Rectal smooth muscle tissue (tissue), 1 donor: ENCODE measurements at regions not wholly inside any gene's neighbourhood (a gene's known extent, or its start where the extent isn't known, plus 50 kb on each side); places are given as distances from the start of the nearest gene placed in this dataset.

ENCODE experiments used
- H3K27ac ChIP-seq: one replicate; pipeline ENCODE4 v1.7.0; 2013; ENCODE audit warnings: low read depth, low read length, inconsistent platforms
- H3K27me3 ChIP-seq: one replicate; pipeline ENCODE4 v1.7.0; 2013; ENCODE audit warnings: low read length; ENCODE audit not compliant: control insufficient read depth, insufficient read depth
- H3K36me3 ChIP-seq: one replicate; pipeline ENCODE4 v1.7.0; 2013; ENCODE audit warnings: low read length; ENCODE audit not compliant: control insufficient read depth, insufficient read depth
- H3K4me1 ChIP-seq: one replicate; pipeline ENCODE4 v1.7.0; 2013; ENCODE audit warnings: low read length; ENCODE audit not compliant: control insufficient read depth, insufficient read depth
- H3K4me3 ChIP-seq: one replicate; pipeline ENCODE4 v1.7.0; 2013; ENCODE audit warnings: low read length
- H3K9ac ChIP-seq: one replicate; pipeline ENCODE4 v1.7.0; 2013; ENCODE audit warnings: low read length

DNA sequence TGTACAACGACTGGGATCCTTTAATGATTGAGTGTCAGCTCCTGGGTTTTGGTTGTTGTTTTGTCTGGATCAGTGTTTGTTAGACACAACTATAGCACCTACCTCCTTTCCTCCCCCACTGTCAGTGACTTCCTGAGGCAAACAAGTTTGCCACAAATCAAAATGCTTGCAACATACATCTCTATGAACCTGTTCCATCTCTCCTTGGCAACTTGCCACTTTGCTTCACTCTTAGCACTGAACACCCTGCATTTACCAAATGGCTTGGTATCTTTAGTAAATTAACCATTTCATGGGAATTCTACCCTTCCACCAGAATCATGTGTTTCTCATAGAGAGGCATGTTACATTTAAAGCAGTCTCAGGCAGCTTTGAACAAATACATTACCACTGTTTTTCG lies 301.1 kb upstream of the TANK start:
- no peaks in the 10 kb centered on the region for H3K27me3 ChIP-seq
- H3K4me1 ChIP-seq = no peaks in the 10 kb centered on the region
- no peak overlapping the region for H3K4me3 ChIP-seq
- H3K27ac ChIP-seq = no peak overlapping the region
- H3K9ac ChIP-seq = no peak overlapping the region
- no peaks in the 10 kb centered on the region for H3K36me3 ChIP-seq

- no peak overlapping the region for H3K4me3 ChIP-seq
- no peak overlapping the region for H3K27ac ChIP-seq
- no peaks in the 10 kb centered on the region for H3K4me1 ChIP-seq
- no peaks in the 10 kb centered on the region for H3K27me3 ChIP-seq
- no peaks in the 10 kb centered on the region for H3K36me3 ChIP-seq
- H3K9ac ChIP-seq = no peak overlapping the region
Observed at GRCh38 chr2:160862226-160862625, 298.0 kb upstream of the TANK start.

DNA sequence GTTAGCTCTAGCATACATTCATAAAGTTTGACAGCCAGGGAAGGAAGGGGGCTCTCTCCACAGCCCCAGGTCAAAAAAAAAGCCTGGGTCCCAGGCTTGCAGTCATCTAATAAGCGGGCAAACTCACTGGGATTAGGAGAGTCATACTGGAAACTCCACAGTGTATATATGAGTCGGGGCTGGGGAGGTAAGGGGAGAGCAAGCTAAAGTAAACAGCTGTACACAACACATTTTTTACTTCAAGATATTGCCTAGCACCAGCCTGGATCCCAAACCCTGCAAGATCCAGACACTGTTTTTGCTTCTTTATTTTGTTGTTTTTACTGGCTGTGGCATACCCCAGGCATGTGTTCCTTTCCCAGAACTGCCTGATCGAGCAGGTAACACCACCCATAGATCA lies 291.3 kb upstream of the TANK start:
- Histone ChIP-seq H3K4me1 (no peaks in the 10 kb centered on the region), H3K27me3 (no peaks in the 10 kb centered on the region), H3K36me3 (no peaks in the 10 kb centered on the region), H3K9ac (no peak overlapping the region), H3K27ac (no peak overlapping the region), H3K4me3 (no peak overlapping the region)

GRCh38 chr2:160869411-160869810 lies 290.8 kb upstream of the TANK start:
- Histone ChIP-seq H3K27me3 (no peaks in the 10 kb centered on the region), H3K4me3 (no peak overlapping the region), H3K4me1 (no peaks in the 10 kb centered on the region), H3K27ac (no peak overlapping the region), H3K9ac (no peak overlapping the region), H3K36me3 (no peaks in the 10 kb centered on the region)

GRCh38 chr2:160870729-160871465 lies 289.3 kb upstream of the TANK start:
- H3K27ac ChIP-seq = no peak overlapping the region

GRCh38 chr2:160871953-160872352 lies 288.3 kb upstream of the TANK start:
- no peaks in the 10 kb centered on the region for H3K27me3 ChIP-seq
- no peak overlapping the region for H3K27ac ChIP-seq
- no peaks in the 10 kb centered on the region for H3K4me1 ChIP-seq
- no peaks in the 10 kb centered on the region for H3K36me3 ChIP-seq
- no peak overlapping the region for H3K9ac ChIP-seq
- H3K4me3 ChIP-seq = no peak overlapping the region

More at GRCh38 chr2:160870729-160871465, 289.3 kb upstream of the TANK start:
- Histone ChIP-seq H3K4me1 (no peaks in the 10 kb centered on the region), H3K9ac (no peak overlapping the region), H3K36me3 (no peaks in the 10 kb centered on the region), H3K27me3 (no peaks in the 10 kb centered on the region), H3K4me3 (no peak overlapping the region)

DNA sequence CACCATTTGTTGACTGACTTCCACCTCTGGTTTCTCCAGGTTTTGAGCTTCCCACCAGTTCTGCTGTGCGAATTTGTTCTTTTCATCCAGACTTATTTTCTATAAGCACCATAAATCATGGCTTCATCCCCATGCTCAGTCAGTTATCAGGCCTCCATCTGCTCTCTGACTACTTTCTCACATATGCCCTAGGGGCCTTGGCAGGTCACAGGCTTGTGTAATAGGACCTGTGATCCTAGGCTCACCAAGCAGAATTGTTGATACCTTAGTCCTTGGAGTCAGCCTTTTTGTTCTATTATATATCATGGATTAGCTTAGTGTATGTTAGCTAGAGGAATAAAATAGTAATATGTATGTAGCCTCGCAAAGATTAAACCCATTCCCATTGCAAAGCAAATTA lies 284.2 kb upstream of the TANK start:
- no peak overlapping the region for H3K4me3 ChIP-seq
- no peaks in the 10 kb centered on the region for H3K36me3 ChIP-seq
- no peak overlapping the region for H3K9ac ChIP-seq
- H3K4me1 ChIP-seq = no peaks in the 10 kb centered on the region
- no peak overlapping the region for H3K27ac ChIP-seq
- H3K27me3 ChIP-seq = no peaks in the 10 kb centered on the region

DNA sequence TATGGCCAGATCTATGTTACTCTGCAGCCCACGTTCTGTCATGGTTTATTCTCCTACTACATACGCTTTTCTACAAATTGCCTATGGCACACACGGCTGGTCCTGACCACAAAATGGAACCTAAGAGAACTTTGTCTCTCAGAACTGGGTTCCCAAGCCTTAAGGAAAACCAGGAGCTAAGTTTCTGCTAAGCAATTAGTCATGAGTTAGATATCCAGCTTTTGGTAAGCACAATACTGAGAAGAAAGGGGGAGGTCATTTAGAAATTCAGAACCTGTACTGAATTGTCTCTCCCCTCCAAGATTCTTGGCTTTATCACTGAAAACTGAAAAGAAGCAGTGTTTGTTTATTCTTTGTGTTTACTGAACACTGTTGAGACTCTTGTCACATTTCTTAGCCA lies 283.5 kb upstream of the TANK start:
- Histone ChIP-seq H3K4me1 (no peaks in the 10 kb centered on the region), H3K27ac (no peak overlapping the region), H3K9ac (no peak overlapping the region), H3K27me3 (no peaks in the 10 kb centered on the region), H3K4me3 (no peak overlapping the region), H3K36me3 (no peaks in the 10 kb centered on the region)

GRCh38 chr2:160878618-160879017 lies 281.6 kb upstream of the TANK start:
- H3K4me1 ChIP-seq = no peaks in the 10 kb centered on the region
- no peak overlapping the region for H3K4me3 ChIP-seq
- H3K9ac ChIP-seq = no peak overlapping the region
- H3K36me3 ChIP-seq = no peaks in the 10 kb centered on the region
- H3K27ac ChIP-seq = no peak overlapping the region
- H3K27me3 ChIP-seq = no peaks in the 10 kb centered on the region

DNA sequence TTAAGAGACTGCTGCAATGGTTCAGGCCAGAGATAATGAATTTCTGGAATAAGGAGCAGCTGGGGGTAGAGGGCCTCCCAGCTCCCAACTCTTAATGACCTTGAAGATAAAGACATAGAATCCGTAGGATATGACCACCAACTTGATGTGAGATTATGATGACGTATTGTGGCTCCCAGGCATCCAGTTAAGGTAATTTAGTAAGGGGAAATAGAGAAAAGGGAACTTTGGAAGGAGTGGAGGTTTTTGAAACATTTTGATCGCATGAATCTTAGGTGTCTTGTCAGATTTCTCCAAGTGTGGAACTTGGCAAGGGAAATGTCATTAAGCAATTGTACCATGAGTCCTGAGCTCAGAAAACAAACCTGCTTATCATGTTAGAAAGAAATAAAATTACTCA lies 277.3 kb upstream of the TANK start:
- no peaks in the 10 kb centered on the region for H3K4me1 ChIP-seq
- no peak overlapping the region for H3K27ac ChIP-seq
- no peak overlapping the region for H3K4me3 ChIP-seq
- no peaks in the 10 kb centered on the region for H3K36me3 ChIP-seq
- no peak overlapping the region for H3K9ac ChIP-seq
- H3K27me3 ChIP-seq = no peaks in the 10 kb centered on the region

- H3K27ac ChIP-seq = no peak overlapping the region
- H3K9ac ChIP-seq = no peak overlapping the region
- H3K4me3 ChIP-seq = no peak overlapping the region
- H3K36me3 ChIP-seq = no peaks in the 10 kb centered on the region
- no peaks in the 10 kb centered on the region for H3K4me1 ChIP-seq
- H3K27me3 ChIP-seq = no peaks in the 10 kb centered on the region
Observed at GRCh38 chr2:160884056-160884455, 276.2 kb upstream of the TANK start.

GRCh38 chr2:160889439-160890170 lies 270.6 kb upstream of the TANK start:
- no peaks in the 10 kb centered on the region for H3K4me1 ChIP-seq
- no peak overlapping the region for H3K9ac ChIP-seq
- H3K27ac ChIP-seq = no peak overlapping the region
- H3K27me3 ChIP-seq = no peaks in the 10 kb centered on the region
- H3K36me3 ChIP-seq = no peaks in the 10 kb centered on the region
- no peak overlapping the region for H3K4me3 ChIP-seq
